HL-60 (cell line): ENCODE measurements at regions not wholly inside any gene's neighbourhood (a gene's known extent, or its start where the extent isn't known, plus 50 kb on each side); places are given as distances from the start of the nearest gene placed in this dataset.

Experiments used
- CTCF ChIP-seq: IDR thresholded peaks from one replicate; pipeline ENCODE4 v1.5.1; 2011; ENCODE audit warnings: low read length, control low read depth, inconsistent platforms; ENCODE audit not compliant: insufficient read depth
- POLR2AphosphoS5 ChIP-seq: IDR thresholded peaks from 2 replicates; pipeline ENCODE4 v1.6.1; 2012; ENCODE audit warnings: low read depth

DNA sequence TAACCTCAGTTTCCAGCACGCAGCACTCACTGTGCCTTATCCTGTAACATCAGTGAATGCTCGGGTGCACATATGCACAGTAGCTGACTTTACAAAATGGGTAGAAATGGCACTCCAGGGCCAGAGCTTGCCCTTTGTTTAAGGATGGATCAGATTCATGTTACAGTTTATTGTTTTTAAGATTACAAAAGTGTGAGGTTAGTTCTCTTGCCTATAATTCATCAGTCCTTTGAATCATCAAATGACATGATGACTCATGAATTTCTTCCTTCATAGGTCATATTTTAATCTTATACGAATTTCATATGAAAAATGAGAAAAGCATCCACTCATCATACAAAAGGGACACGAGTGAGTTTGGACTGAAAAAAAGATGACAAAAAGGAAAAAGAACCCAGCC lies 545.3 kb downstream of the GBE1 start:
- TF ChIP-seq CTCF, result no peak
- no peak for TF ChIP-seq POLR2AphosphoS5
